Hepatocyte (in vitro differentiated cells): ENCODE measurements at regions not wholly inside any gene's neighbourhood (a gene's known extent, or its start where the extent isn't known, plus 50 kb on each side); places are given as distances from the start of the nearest gene placed in this dataset.
"Not testable (repeated sequence)": the region's sequence is repeated elsewhere in the genome, so short reads cannot be mapped to it uniquely, and the experiment has no call there.

Experiments
- DNase-seq: peaks from one replicate; pipeline ENCODE4 v3.0.0-alpha.2; 2016; ENCODE audit warnings: low spot score
- H2AFZ ChIP-seq: fragments of 200-600 bp; sonication (generic); 2 replicates; pipeline ENCODE4 v1.6.0; 2016; ENCODE audit warnings: antibody characterized with exemption, mild to moderate bottlenecking
- H3K27ac ChIP-seq: fragments of 200-600 bp; sonication (generic); 2 replicates; pipeline ENCODE4 v1.5.1; 2016; ENCODE audit warnings: mild to moderate bottlenecking
- H3K27me3 ChIP-seq: fragments of 200-600 bp; sonication (generic); 2 replicates; pipeline ENCODE4 v1.6.1; 2016
- H3K36me3 ChIP-seq: fragments of 200-600 bp; sonication (generic); replicated peaks from 2 replicates; pipeline ENCODE4 v1.5.1; 2016; ENCODE audit warnings: low read depth; ENCODE audit not compliant: insufficient read depth
- H3K4me1 ChIP-seq: fragments of 200-600 bp; sonication (generic); 2 replicates; pipeline ENCODE4 v1.5.1; 2016; ENCODE audit warnings: mild to moderate bottlenecking, moderate library complexity; ENCODE audit not compliant: insufficient read depth
- H3K4me2 ChIP-seq: fragments of 200-600 bp; sonication (generic); 2 replicates; pipeline ENCODE4 v1.6.0; 2016
- H3K4me3 ChIP-seq: fragments of 200-600 bp; sonication (generic); 2 replicates; pipeline ENCODE4 v1.5.1; 2016; ENCODE audit warnings: mild to moderate bottlenecking
- H3K79me2 ChIP-seq: fragments of 200-600 bp; sonication (generic); 2 replicates; pipeline ENCODE4 v1.6.0; 2017; ENCODE audit warnings: mild to moderate bottlenecking
- H3K9me2 ChIP-seq: fragments of 200-600 bp; sonication (generic); replicated peaks from 2 replicates; pipeline ENCODE4 v1.6.0; 2017; ENCODE audit warnings: mild to moderate bottlenecking; ENCODE audit not compliant: insufficient read depth
- H3K9me3 ChIP-seq: fragments of 200-600 bp; sonication (generic); 2 replicates; pipeline ENCODE4 v1.5.1; 2016; ENCODE audit warnings: low read depth, mild to moderate bottlenecking
- H4K20me1 ChIP-seq: fragments of 200-600 bp; sonication (generic); 2 replicates; pipeline ENCODE4 v1.6.0; 2016; ENCODE audit warnings: mild to moderate bottlenecking; ENCODE audit not compliant: insufficient read depth, poor library complexity, severe bottlenecking
- CTCF ChIP-seq: fragments of 200-600 bp; sonication (generic); IDR thresholded peaks from 2 replicates; pipeline ENCODE4 v1.5.1; 2016; ENCODE audit warnings: antibody characterized with exemption, mild to moderate bottlenecking; ENCODE audit not compliant: poor library complexity
- EZH2 ChIP-seq: fragments of 200-600 bp; sonication (generic); IDR thresholded peaks from 2 replicates; pipeline ENCODE4 v1.6.1; 2016; ENCODE audit warnings: antibody characterized with exemption, mild to moderate bottlenecking, borderline replicate concordance
- EZH2phosphoT487 ChIP-seq: fragments of 200-600 bp; sonication (generic); IDR thresholded peaks from one replicate; pipeline ENCODE4 v1.6.1; 2018; ENCODE audit warnings: antibody characterized with exemption, mild to moderate bottlenecking, low read depth, moderate library complexity; ENCODE audit not compliant: unreplicated experiment, severe bottlenecking
- WGBS: methylation state at CpG from one replicate; pipeline ENCODE4 v1.1.6; 2016; ENCODE audit warnings: low lambda C conversion rate; ENCODE audit errors: missing lambda C conversion rate; 5-methylcytosine and 5-hydroxymethylcytosine counted together

GRCh38 chr10:23850631-23851030, 358.3 kb upstream of the KIAA1217 start:
- 86% methylated on average over 2 of the region's 2 CpGs for WGBS
- Histone ChIP-seq H3K4me2 (no peak overlapping the region), H3K9me2 (no peaks in the 10 kb centered on the region), H4K20me1 (no peaks in the 10 kb centered on the region), H3K4me1 (no peaks in the 10 kb centered on the region), H3K36me3 (no peaks in the 10 kb centered on the region), H2AFZ (no peak overlapping the region), H3K4me3 (no peak overlapping the region), H3K79me2 (no peaks in the 10 kb centered on the region), H3K9me3 (no peaks in the 10 kb centered on the region), H3K27ac (no peak overlapping the region), H3K27me3 (no peaks in the 10 kb centered on the region)
- DNase-seq, result no peak
- TF ChIP-seq EZH2phosphoT487 (no peak), EZH2 (no peak), CTCF (no peak)

GRCh38 chr10:23859598-23859997, 349.3 kb upstream of the KIAA1217 start:
- Histone ChIP-seq H3K79me2 (no peaks in the 10 kb centered on the region), H3K4me2 (no peak overlapping the region), H3K4me1 (no peaks in the 10 kb centered on the region), H4K20me1 (no peaks in the 10 kb centered on the region), H3K9me3 (no peaks in the 10 kb centered on the region), H3K9me2 (no peaks in the 10 kb centered on the region), H3K27ac (no peak overlapping the region), H3K27me3 (no peaks in the 10 kb centered on the region), H2AFZ (no peak overlapping the region), H3K4me3 (no peak overlapping the region), H3K36me3 (no peaks in the 10 kb centered on the region)
- DNase-seq, result no peak
- TF ChIP-seq EZH2 (no peak), CTCF (no peak), EZH2phosphoT487 (no peak)
- 64% methylated on average over 1 of the region's 1 CpG for WGBS

GRCh38 chr10:23864631-23865147, 344.2 kb upstream of the KIAA1217 start:
- H4K20me1 ChIP-seq, result no peaks in the 10 kb centered on the region
- no peaks in the 10 kb centered on the region for H3K9me3 ChIP-seq
- TF ChIP-seq EZH2 (no peak), EZH2phosphoT487 (no peak), CTCF (no peak)
- H3K4me1 ChIP-seq, result no peaks in the 10 kb centered on the region
- no peaks in the 10 kb centered on the region for H3K79me2 ChIP-seq
- no peak overlapping the region for H3K4me3 ChIP-seq
- no peak for DNase-seq
- no peak overlapping the region for H2AFZ ChIP-seq
- no peak overlapping the region for H3K4me2 ChIP-seq
- no peaks in the 10 kb centered on the region for H3K27me3 ChIP-seq
- H3K9me2 ChIP-seq, result no peaks in the 10 kb centered on the region
- H3K36me3 ChIP-seq, result no peaks in the 10 kb centered on the region
- H3K27ac ChIP-seq, result no peak overlapping the region

- not testable (repeated sequence) for H4K20me1 ChIP-seq, H3K27ac ChIP-seq, H3K36me3 ChIP-seq, H3K27me3 ChIP-seq, H3K4me2 ChIP-seq, H3K4me3 ChIP-seq, DNase-seq, H3K9me3 ChIP-seq, H3K79me2 ChIP-seq, H3K9me2 ChIP-seq, H2AFZ ChIP-seq, H3K4me1 ChIP-seq
- 85% methylated on average over 5 of the region's 5 CpGs for WGBS
Observed at GRCh38 chr10:23866985-23867384, 342.0 kb upstream of the KIAA1217 start.
